GM12878 (cell line): ENCODE measurements at regions not wholly inside any gene's neighbourhood (a gene's known extent, or its start where the extent isn't known, plus 50 kb on each side); places are given as distances from the start of the nearest gene placed in this dataset.

Source experiments
- ATF3 ChIP-seq: IDR thresholded peaks from 2 replicates; pipeline ENCODE4 v1.6.1; 2011; ENCODE audit warnings: low read depth, mild to moderate bottlenecking, low read length, moderate library complexity, borderline replicate concordance; ENCODE audit errors: extremely low read depth
- BHLHE40 ChIP-seq, 2 experiments: fragments of 450-650 bp in 1 of 2; IDR thresholded peaks; 2 replicates each; pipeline ENCODE4 v1.6.1; 2011 to 2017; ENCODE audit warnings: low read depth in 2 of 2, borderline replicate concordance in 1 of 2, improper control_type of control experiment in 1 of 2, low read length in 1 of 2, mild to moderate bottlenecking in 1 of 2
- CHD2 ChIP-seq: IDR thresholded peaks from 2 replicates; pipeline ENCODE4 v1.6.1; 2011; ENCODE audit warnings: low read depth, low read length, improper control_type of control experiment, borderline replicate concordance
- CREB1 ChIP-seq: IDR thresholded peaks from 2 replicates; pipeline ENCODE4 v1.6.1; 2012; ENCODE audit warnings: low read depth, mild to moderate bottlenecking, inconsistent platforms
- CTCF ChIP-seq, 3 experiments: IDR thresholded peaks in 2 of 3; conservative IDR thresholded peaks in 1 of 3; 2 replicates each; pipeline ENCODE4 v1.5.1; 2011; ENCODE audit warnings: low read depth in 3 of 3, low read length in 3 of 3, mild to moderate bottlenecking in 3 of 3, control low read depth in 2 of 3, moderate library complexity in 2 of 3, inconsistent platforms in 1 of 3, mixed read lengths in 1 of 3; ENCODE audit not compliant: control insufficient read depth in 2 of 3, insufficient read depth in 1 of 3; ENCODE audit errors: extremely low read depth in 1 of 3
- MEF2A ChIP-seq: IDR thresholded peaks from 2 replicates; pipeline ENCODE4 v1.6.1; 2011; ENCODE audit warnings: low read depth, mild to moderate bottlenecking, low read length, moderate library complexity; ENCODE audit not compliant: insufficient read depth
- PBX3 ChIP-seq: IDR thresholded peaks from 2 replicates; pipeline ENCODE4 v1.6.1; 2011; ENCODE audit warnings: mild to moderate bottlenecking, low read depth, low read length, moderate library complexity; ENCODE audit not compliant: insufficient replicate concordance
- POLR2A ChIP-seq: IDR thresholded peaks from 2 replicates; pipeline ENCODE4 v1.6.1; 2011; ENCODE audit warnings: low read depth, mild to moderate bottlenecking, low read length
- POLR2AphosphoS5 ChIP-seq: IDR thresholded peaks from 2 replicates; pipeline ENCODE4 v1.6.1; 2011; ENCODE audit warnings: mild to moderate bottlenecking, low read length, inconsistent platforms
- STAT3 ChIP-seq: IDR thresholded peaks from 2 replicates; pipeline ENCODE4 v1.6.1; 2011; ENCODE audit warnings: low read depth, low read length, improper control_type of control experiment
- TARDBP ChIP-seq: IDR thresholded peaks from 2 replicates; pipeline ENCODE4 v1.6.1; 2016; ENCODE audit warnings: borderline replicate concordance
- ZNF274 ChIP-seq: IDR thresholded peaks from one replicate; pipeline ENCODE4 v1.8.0; 2011; ENCODE audit not compliant: insufficient read length, insufficient read depth

GRCh38 chr6:170480050-170480692 is 72.9 kb downstream of the PSMB1 start:
- TF ChIP-seq POLR2AphosphoS5 (no peak), PBX3 (no peak), POLR2A (no peak), CHD2 (no peak), ATF3 (no peak), BHLHE40 (IDR thresholded peaks at IDR 0.05; ENCODE audit: borderline replicate concordance in 1 of 2, low read depth in 2 of 2, low read length in 1 of 2) (no peak), CTCF (IDR thresholded peaks at IDR 0.05 in 2 of 3, conservative IDR thresholded peaks at IDR 0.05 in 1 of 3; ENCODE audit: control insufficient read depth in 2 of 3, extremely low read depth in 1 of 3, insufficient read depth in 1 of 3, low read depth in 3 of 3, low read length in 3 of 3) (no peak), CREB1 (no peak), TARDBP (no peak), ZNF274 (no peak), MEF2A (no peak), STAT3 (no peak)
